CD4-positive, alpha-beta T cell treated with Interleukin-1 beta for 1 hour (primary cell): ENCODE measurements at regions not wholly inside any gene's neighbourhood (a gene's known extent, or its start where the extent isn't known, plus 50 kb on each side); places are given as distances from the start of the nearest gene placed in this dataset.

Source experiments
- DNase-seq, 2 donors: peaks; one replicate each; pipeline ENCODE4 v3.0.0-alpha.2; 2020 to 2022

GRCh38 chr17:14803826-14804225 lies 461.3 kb downstream of the PMP22 start:
- DNase-seq = no peak

- no peak for DNase-seq
These were observed 467.3 kb downstream of the PMP22 start for GRCh38 chr17:14797801-14798200.

GRCh38 chr17:14797021-14797420 lies 468.1 kb downstream of the PMP22 start:
- DNase-seq = no peak

- no peak for DNase-seq
These were observed 470.2 kb downstream of the PMP22 start for GRCh38 chr17:14794961-14795360.

GRCh38 chr17:14793237-14793636 lies 471.9 kb downstream of the PMP22 start:
- no peak for DNase-seq

- DNase-seq = no peak
These were observed 472.4 kb downstream of the PMP22 start for GRCh38 chr17:14792746-14793145.

- DNase-seq = no peak
These were observed 473.9 kb downstream of the PMP22 start for GRCh38 chr17:14791221-14791620.

GRCh38 chr17:14790521-14790920 lies 474.6 kb downstream of the PMP22 start:
- peak in 1 of 2 donors; percentile 11 for DNase-seq

GRCh38 chr17:14784997-14785696 lies 480.0 kb downstream of the PMP22 start:
- DNase-seq = peak; percentile 21 to 31

GRCh38 chr17:14781123-14781522 lies 480.2 kb downstream of the HS3ST3B1 start:
- no peak for DNase-seq

GRCh38 chr17:14780097-14780651 lies 479.3 kb downstream of the HS3ST3B1 start:
- DNase-seq = no peak

GRCh38 chr17:14779241-14779640 lies 478.4 kb downstream of the HS3ST3B1 start:
- DNase-seq = no peak

- DNase-seq = no peak
These were observed 476.4 kb downstream of the HS3ST3B1 start for GRCh38 chr17:14777291-14777690.

GRCh38 chr17:14776791-14777190 lies 475.9 kb downstream of the HS3ST3B1 start:
- no peak for DNase-seq

- DNase-seq = no peak
These were observed 475.0 kb downstream of the HS3ST3B1 start for GRCh38 chr17:14775731-14776492.

GRCh38 chr17:14774774-14775173 lies 473.9 kb downstream of the HS3ST3B1 start:
- no peak for DNase-seq

GRCh38 chr17:14772776-14773175 lies 471.9 kb downstream of the HS3ST3B1 start:
- no peak for DNase-seq

GRCh38 chr17:14771543-14771942 lies 470.7 kb downstream of the HS3ST3B1 start:
- DNase-seq = no peak

- DNase-seq = no peak
These were observed 468.0 kb downstream of the HS3ST3B1 start for GRCh38 chr17:14768923-14769322.

- DNase-seq = no peak
These were observed 462.0 kb downstream of the HS3ST3B1 start for GRCh38 chr17:14762736-14763479.

GRCh38 chr17:14760719-14761411 lies 460.0 kb downstream of the HS3ST3B1 start:
- no peak for DNase-seq

- no peak for DNase-seq
These were observed 459.3 kb downstream of the HS3ST3B1 start for GRCh38 chr17:14760212-14760611.

GRCh38 chr17:14759325-14759724 lies 458.4 kb downstream of the HS3ST3B1 start:
- no peak for DNase-seq
